ENCODE measurements at regions not wholly inside any gene's neighbourhood (a gene's known extent, or its start where the extent isn't known, plus 50 kb on each side); places are given as distances from the start of the nearest gene placed in this dataset.

GRCh38 chr2:236857246-236857645 lies 228.4 kb upstream of the COPS8 start:
- no peak for TF ChIP-seq CTCF (IDR thresholded peaks at IDR 0.05)
- TF ChIP-seq NR2C2 (CRISPR knock-in tag; IDR thresholded peaks at IDR 0.05), result no peak
- TF ChIP-seq USF2 (CRISPR knock-in tag; IDR thresholded peaks at IDR 0.05), result no peak
- TF ChIP-seq ETV6 (CRISPR knock-in tag; IDR thresholded peaks at IDR 0.05), result no peak
- no peak for TF ChIP-seq FOXK1 (CRISPR knock-in tag; IDR thresholded peaks at IDR 0.05)
- no peak for TF ChIP-seq CBFB (CRISPR knock-in tag; IDR thresholded peaks at IDR 0.05; ENCODE audit: low read depth)
- no peak for TF ChIP-seq E2F5 (CRISPR knock-in tag; IDR thresholded peaks at IDR 0.05)
- TF ChIP-seq MAX (CRISPR knock-in tag; IDR thresholded peaks at IDR 0.05), result no peak
- no peak for TF ChIP-seq SP1 (CRISPR knock-in tag; conservative IDR thresholded peaks at IDR 0.05)
- TF ChIP-seq ZBTB43 (CRISPR knock-in tag; IDR thresholded peaks at IDR 0.05), result no peak
- no peak for TF ChIP-seq STAT6 (CRISPR knock-in tag; conservative IDR thresholded peaks at IDR 0.05; ENCODE audit: low read depth)
- no peak for TF ChIP-seq TCF7 (CRISPR knock-in tag; IDR thresholded peaks at IDR 0.05; ENCODE audit: low read depth)
- TF ChIP-seq PRDM15 (CRISPR knock-in tag; IDR thresholded peaks at IDR 0.05), result no peak
